KG1 (cell line): ENCODE measurements at regions not wholly inside any gene's neighbourhood (a gene's known extent, or its start where the extent isn't known, plus 50 kb on each side); places are given as distances from the start of the nearest gene placed in this dataset.

Experiments
- DNase-seq: peaks from one replicate; lab custom pipeline; 2025; lab: John Stamatoyannopoulos, UW

GRCh38 chr2:158732573-158733429 is 62.3 kb upstream of the DAPL1 start:
- no peak for DNase-seq

DNA sequence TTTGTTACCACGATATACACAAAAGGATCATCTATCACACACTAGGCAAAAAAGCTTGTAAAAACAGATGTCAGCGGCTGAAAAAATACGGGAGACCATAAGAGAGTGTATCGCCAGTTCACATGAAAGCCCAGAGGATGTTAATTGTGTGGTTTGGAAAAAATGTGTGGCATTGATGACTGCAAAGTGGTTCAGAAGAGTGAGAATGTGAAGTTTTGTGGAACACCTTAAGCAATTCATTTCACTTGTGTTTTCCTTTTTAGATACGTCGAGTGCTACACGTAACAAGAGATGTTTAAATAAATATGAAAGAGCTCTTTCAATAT is 61.7 kb upstream of the DAPL1 start:
- DNase-seq, result no peak

GRCh38 chr2:158734442-158734841 is 60.7 kb upstream of the DAPL1 start:
- no peak for DNase-seq

DNA sequence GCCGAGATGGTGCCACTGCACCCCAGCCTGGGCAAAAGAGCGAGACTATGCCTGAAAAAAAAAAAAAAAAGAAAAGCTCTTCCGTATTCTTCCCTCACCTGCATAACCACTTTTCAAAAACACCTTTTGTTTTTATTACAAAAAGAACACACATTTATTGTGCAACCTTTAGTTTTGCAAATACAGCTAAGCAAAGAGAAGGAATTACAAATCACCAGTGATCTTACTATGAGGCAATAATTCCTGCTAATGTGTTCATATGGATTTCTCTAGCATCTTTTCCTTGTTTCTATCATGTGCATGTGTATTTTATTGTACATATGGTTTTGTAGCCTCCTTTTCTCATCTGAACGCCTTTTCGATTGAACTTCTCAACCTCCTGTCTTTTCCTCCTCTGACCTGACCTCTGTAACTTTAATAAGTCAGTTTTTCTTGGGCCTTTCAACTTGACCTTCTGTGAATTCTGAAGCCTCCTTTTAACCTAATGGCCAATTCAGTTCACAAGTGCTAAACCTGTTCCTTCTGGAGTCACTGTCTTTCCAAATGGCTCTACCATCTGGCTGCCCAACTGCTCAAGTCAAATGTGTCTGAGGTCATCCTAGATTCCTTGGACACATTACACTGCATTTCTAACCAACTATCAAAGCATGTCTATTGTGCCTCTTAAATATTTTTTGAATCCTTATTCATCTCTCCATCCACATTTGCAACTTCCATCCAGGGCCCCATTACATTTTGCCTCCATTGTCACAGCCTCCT is 59.1 kb upstream of the DAPL1 start:
- no peak for DNase-seq

DNA sequence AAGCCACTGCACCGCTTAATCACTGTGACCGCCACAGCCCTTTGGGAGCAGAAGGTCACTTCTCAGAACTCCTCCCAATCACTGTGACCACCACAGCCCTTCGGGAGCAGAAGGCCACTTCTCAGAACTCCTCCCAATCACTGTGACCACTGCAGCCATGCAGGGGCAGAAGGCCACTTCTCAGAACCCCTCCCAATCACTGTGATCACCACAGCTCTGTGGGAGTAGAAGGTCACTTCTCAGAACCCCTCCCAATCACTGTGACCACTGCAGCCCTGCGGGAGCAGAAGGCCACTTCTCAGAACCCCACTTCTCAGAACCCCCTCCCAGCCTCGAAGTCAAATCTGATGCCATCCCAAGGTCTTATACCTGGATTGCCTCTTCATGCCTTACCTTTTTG is 56.8 kb upstream of the DAPL1 start:
- DNase-seq, result no peak

DNA sequence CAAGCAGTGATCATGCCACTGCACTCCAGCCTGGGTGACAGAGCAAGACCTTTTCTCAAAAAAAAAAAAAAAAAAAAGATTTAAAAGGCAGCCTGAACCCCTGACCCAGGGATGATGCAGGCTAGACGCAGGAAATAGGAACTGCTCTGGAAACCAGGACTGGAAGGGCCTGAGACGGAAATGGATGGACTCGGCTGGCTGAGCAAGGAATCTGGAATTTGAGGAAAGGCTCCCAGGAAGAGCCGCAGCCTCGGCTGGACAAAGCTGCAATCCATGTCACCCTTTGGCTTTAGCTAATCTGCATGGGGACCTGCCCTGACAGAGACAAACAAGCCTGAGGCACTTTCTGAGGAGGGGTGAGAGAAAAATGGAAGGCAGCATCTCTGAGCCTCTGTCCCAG is 55.0 kb upstream of the DAPL1 start:
- no peak for DNase-seq

DNA sequence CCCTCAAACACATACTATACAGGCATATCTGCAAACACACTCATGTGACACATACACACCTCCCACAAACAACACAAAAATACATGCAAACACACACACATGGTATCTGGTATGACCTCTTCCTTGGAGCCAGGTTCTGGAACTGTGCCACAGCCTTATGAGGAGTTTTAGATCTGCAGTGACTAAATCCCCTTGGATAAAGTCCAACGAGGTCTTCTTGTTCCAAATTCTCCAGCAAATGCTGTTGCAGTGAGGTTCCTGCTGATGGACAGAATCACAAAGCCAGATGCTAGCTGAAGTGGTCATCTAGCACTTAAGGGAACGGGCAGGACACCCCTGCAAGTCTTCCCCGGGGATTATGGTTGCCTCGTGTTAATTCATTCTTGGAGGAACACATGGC is 54.5 kb upstream of the DAPL1 start:
- DNase-seq, result no peak

DNA sequence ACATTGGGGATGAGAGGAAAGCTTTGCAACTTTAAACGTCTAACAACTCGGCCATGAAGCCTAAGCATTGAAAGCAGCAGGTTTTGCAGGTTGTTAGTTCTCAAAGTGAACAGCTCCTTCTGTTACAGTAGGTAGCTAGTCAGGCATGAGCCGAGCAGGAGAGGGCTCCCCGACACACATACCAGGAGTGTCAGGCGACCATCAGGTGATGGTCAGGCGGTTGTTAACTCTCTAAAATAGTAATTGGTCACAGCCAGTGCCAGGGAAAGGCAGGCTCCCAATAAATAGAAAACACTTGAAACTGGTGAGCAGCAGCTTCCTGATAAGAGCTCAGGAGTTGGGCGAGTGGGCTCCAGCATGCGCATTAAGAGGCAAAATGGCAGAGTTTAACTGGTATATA is 53.5 kb upstream of the DAPL1 start:
- DNase-seq, result no peak

DNA sequence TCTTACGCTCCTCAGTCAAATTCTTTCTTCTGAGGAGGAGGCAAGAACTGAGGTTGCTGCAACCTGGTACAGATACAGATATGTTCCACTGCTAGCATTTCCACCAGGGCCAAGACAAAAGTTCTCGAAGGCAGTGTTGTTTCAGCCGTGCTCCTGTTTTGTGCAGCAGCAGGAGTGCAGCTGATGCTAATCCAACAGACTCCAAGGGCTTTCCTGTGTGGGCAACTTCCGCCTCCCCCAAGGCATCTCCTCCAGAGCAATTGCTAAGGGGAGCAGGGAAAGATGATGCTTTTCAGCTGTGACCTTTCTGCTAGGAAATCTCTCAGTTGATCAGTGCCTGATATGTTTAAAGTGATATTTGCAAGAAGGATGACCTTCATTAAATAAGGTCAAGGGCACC is 52.6 kb upstream of the DAPL1 start:
- no peak for DNase-seq

DNA sequence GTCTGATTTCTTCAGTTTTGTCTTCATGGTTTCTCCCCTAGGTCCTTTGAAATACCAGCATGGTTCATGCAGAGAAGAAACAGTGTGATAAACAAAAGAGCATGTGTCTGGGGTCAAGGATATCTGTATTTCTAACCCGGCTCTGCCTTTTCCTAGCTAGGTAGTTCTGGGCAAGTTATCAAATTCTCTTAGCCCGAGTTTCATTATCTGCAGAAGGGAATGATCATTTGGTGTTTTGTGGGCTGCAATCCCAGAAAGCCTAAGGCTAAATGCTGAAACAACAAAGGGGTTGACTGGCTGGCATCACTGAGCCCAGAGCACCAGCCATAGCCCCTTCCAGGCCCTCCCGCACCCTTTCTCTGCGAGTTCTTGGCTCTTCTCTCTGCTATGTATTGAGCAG is 51.7 kb upstream of the DAPL1 start:
- DNase-seq, result no peak

- no peak for DNase-seq
These were observed 51.2 kb upstream of the DAPL1 start for GRCh38 chr2:158743879-158744278.

GRCh38 chr2:158745067-158745865 is 49.9 kb upstream of the DAPL1 start:
- DNase-seq, result peak; percentile 20
